HFF-Myc (cell line): ENCODE measurements at regions not wholly inside any gene's neighbourhood (a gene's known extent, or its start where the extent isn't known, plus 50 kb on each side); places are given as distances from the start of the nearest gene placed in this dataset.

Experiments used
- DNase-seq: peaks from one replicate; pipeline ENCODE4 v3.0.0-alpha.2; 2011; ENCODE audit warnings: low read depth; ENCODE audit errors: extremely low read depth
- H3K4me3 ChIP-seq: replicated peaks from 2 replicates; pipeline ENCODE4 v1.5.1; 2011; ENCODE audit warnings: low read depth, mild to moderate bottlenecking, control low read depth, low read length
- CTCF ChIP-seq: IDR thresholded peaks from 2 replicates; pipeline ENCODE4 v1.5.1; 2012; ENCODE audit warnings: mild to moderate bottlenecking, low read depth, low read length, control low read depth; ENCODE audit errors: missing control alignments

GRCh38 chrX:5644776-5645175 is 583.9 kb downstream of the NLGN4X start:
- no peak overlapping the region for H3K4me3 ChIP-seq
- DNase-seq, result no peak
- no peak for TF ChIP-seq CTCF

- no peak overlapping the region for H3K4me3 ChIP-seq
- TF ChIP-seq CTCF, result no peak
- no peak for DNase-seq
Measured at GRCh38 chrX:5640071-5640470, 588.6 kb downstream of the NLGN4X start.

GRCh38 chrX:5638572-5638971 is 590.1 kb downstream of the NLGN4X start:
- no peak for DNase-seq
- TF ChIP-seq CTCF, result no peak
- no peak overlapping the region for H3K4me3 ChIP-seq

GRCh38 chrX:5632887-5633286 is 595.8 kb downstream of the NLGN4X start:
- no peak for TF ChIP-seq CTCF
- no peak overlapping the region for H3K4me3 ChIP-seq
- no peak for DNase-seq

- no peak for DNase-seq
- no peak for TF ChIP-seq CTCF
- no peak overlapping the region for H3K4me3 ChIP-seq
Measured at GRCh38 chrX:5632061-5632614, 596.5 kb downstream of the NLGN4X start.

- no peak for DNase-seq
- TF ChIP-seq CTCF, result no peak
- no peak overlapping the region for H3K4me3 ChIP-seq
Measured at GRCh38 chrX:5617666-5618065, 611.0 kb downstream of the NLGN4X start.

GRCh38 chrX:5595570-5595969 is 633.1 kb downstream of the NLGN4X start:
- DNase-seq, result no peak
- no peak overlapping the region for H3K4me3 ChIP-seq
- no peak for TF ChIP-seq CTCF
